ENCODE measurements at regions not wholly inside any gene's neighbourhood (a gene's known extent, or its start where the extent isn't known, plus 50 kb on each side); places are given as distances from the start of the nearest gene placed in this dataset.

- no TSS peak for BruUV-seq (replicated peaks)
- CTCF ChIA-PET (ENCODE audit: low intra/inter-chr PET ratio, low total read pairs) = no interaction called here
- H3K27ac ChIP-seq (ENCODE audit: extremely low read length, insufficient read depth, low read length) = no peak overlapping the region
- FAIRE-seq (no peak), DNase-seq (ENCODE audit: low spot score) (no peak), ATAC-seq (peak; percentile 41; the same call in 1 of the 3 replicates)
- peaks cover 24% of the 10 kb centered on the region for H3K9me3 ChIP-seq (ENCODE audit: low read length)
- POLR2A ChIA-PET = no interaction called here
- H3K4me1 ChIP-seq (ENCODE audit: insufficient read depth, low read length) = peaks cover 14% of the 10 kb centered on the region
- no peaks in the 10 kb centered on the region for H4K20me1 ChIP-seq (ENCODE audit: insufficient read depth, low read length)
- 57% methylated on average over 5 of the region's 5 CpGs for WGBS (ENCODE audit: low lambda C conversion rate)
- TF ChIP-seq PHF8 (CRISPR knock-in tag; IDR thresholded peaks at IDR 0.05) (no peak), CEBPB (IDR thresholded peaks at IDR 0.05; ENCODE audit: borderline replicate concordance, low read depth, low read length) (peak; percentile 4; the same call in 1 of the 2 replicates), ZSCAN22 (CRISPR knock-in tag; IDR thresholded peaks at IDR 0.05) (no peak), FOSL2 (CRISPR knock-in tag; IDR thresholded peaks at IDR 0.05) (0 out of 2 replicates have a peak, but pooled peaks have one; percentile 8), ISL2 (CRISPR knock-in tag; IDR thresholded peaks at IDR 0.05) (no peak)
- intact Hi-C loops (cut with micrococcal nuclease; ENCODE audit: unreplicated experiment) (no loop called here), in situ Hi-C loops (cut with HindIII; ENCODE audit: extremely low pct_ligation_motif_present, low pct_unique_long_range_greater_than_20kb) (no loop called here)
- no peak overlapping the region for H3K9ac ChIP-seq (ENCODE audit: insufficient read depth, low read depth, low read length)
- no peak overlapping the region for H3K4me3 ChIP-seq (replicated peaks in 1 of 3; ENCODE audit: insufficient read depth in 1 of 3, low read depth in 2 of 3, low read length in 3 of 3)
- H3K27me3 ChIP-seq (ENCODE audit: control insufficient read depth in 1 of 2, insufficient read depth in 2 of 2, low read length in 2 of 2) = no peaks in the 10 kb centered on the region
- no peak overlapping the region for H2AFZ ChIP-seq (ENCODE audit: low read length)
- H3K4me2 ChIP-seq (ENCODE audit: low read depth, low read length) = no peak overlapping the region
- no peaks in the 10 kb centered on the region for H3K79me2 ChIP-seq (ENCODE audit: insufficient read depth, low read length)
- H3K36me3 ChIP-seq (replicated peaks in 1 of 2; ENCODE audit: control insufficient read depth in 1 of 2, insufficient read depth in 2 of 2, low read length in 2 of 2) = no peaks in the 10 kb centered on the region
Measured at GRCh38 chr1:81703756-81704463, 96.8 kb upstream of the ADGRL2 start.

GRCh38 chr1:81703391-81703755 lies 97.4 kb upstream of the ADGRL2 start:
- H3K4me1 ChIP-seq (ENCODE audit: insufficient read depth, low read length) = peaks cover 14% of the 10 kb centered on the region
- DNase-seq (ENCODE audit: low spot score) = no peak

More at GRCh38 chr1:81703391-81703755, 97.4 kb upstream of the ADGRL2 start:
- no peak overlapping the region for H2AFZ ChIP-seq (ENCODE audit: low read length)
- peak; percentile 52; the same call in 1 of the 3 replicates for ATAC-seq
- WGBS (ENCODE audit: low lambda C conversion rate) = 15% methylated on average over 3 of the region's 3 CpGs
- POLR2A ChIA-PET = no interaction called here
- no TSS peak for BruUV-seq (replicated peaks)
- H3K4me2 ChIP-seq (ENCODE audit: low read depth, low read length) = no peak overlapping the region
- no peak overlapping the region for H3K27ac ChIP-seq (ENCODE audit: extremely low read length, insufficient read depth, low read length)
- no peaks in the 10 kb centered on the region for H3K79me2 ChIP-seq (ENCODE audit: insufficient read depth, low read length)
- FAIRE-seq = no peak
- no peaks in the 10 kb centered on the region for H4K20me1 ChIP-seq (ENCODE audit: insufficient read depth, low read length)
- in situ Hi-C loops (cut with HindIII; ENCODE audit: extremely low pct_ligation_motif_present, low pct_unique_long_range_greater_than_20kb) (no loop called here), intact Hi-C loops (cut with micrococcal nuclease; ENCODE audit: unreplicated experiment) (no loop called here)
- H3K9ac ChIP-seq (ENCODE audit: insufficient read depth, low read depth, low read length) = no peak overlapping the region
- H3K4me3 ChIP-seq (replicated peaks in 1 of 3; ENCODE audit: insufficient read depth in 1 of 3, low read depth in 2 of 3, low read length in 3 of 3) = no peak overlapping the region
- H3K36me3 ChIP-seq (replicated peaks in 1 of 2; ENCODE audit: control insufficient read depth in 1 of 2, insufficient read depth in 2 of 2, low read length in 2 of 2) = no peaks in the 10 kb centered on the region
- H3K27me3 ChIP-seq (ENCODE audit: control insufficient read depth in 1 of 2, insufficient read depth in 2 of 2, low read length in 2 of 2) = no peaks in the 10 kb centered on the region
- TF ChIP-seq CREM (IDR thresholded peaks at IDR 0.05) (no peak), CREM (CRISPR knock-in tag; IDR thresholded peaks at IDR 0.05) (no peak), ZGPAT (CRISPR knock-in tag; IDR thresholded peaks at IDR 0.05) (no peak), ZNF720 (CRISPR knock-in tag; IDR thresholded peaks at IDR 0.05) (no peak), ZBTB3 (CRISPR knock-in tag; IDR thresholded peaks at IDR 0.05; ENCODE audit: borderline replicate concordance, low read depth) (no peak), SPEN (CRISPR knock-in tag; IDR thresholded peaks at IDR 0.05; ENCODE audit: low read depth) (no peak)
- CTCF ChIA-PET (ENCODE audit: low intra/inter-chr PET ratio, low total read pairs) = no interaction called here
- H3K9me3 ChIP-seq (ENCODE audit: low read length) = peaks cover 23% of the 10 kb centered on the region

Data from HepG2 (cell line).